GM18517 (cell line): ENCODE measurements at regions not wholly inside any gene's neighbourhood (a gene's known extent, or its start where the extent isn't known, plus 50 kb on each side); places are given as distances from the start of the nearest gene placed in this dataset.
"Not testable (repeated sequence)": the region's sequence is repeated elsewhere in the genome, so short reads cannot be mapped to it uniquely, and the experiment has no call there.

Experiments used
- ATAC-seq: cut with Tn5 transposase; IDR thresholded peaks from one replicate; pipeline ENCODE4 v1.9.1; 2021; ENCODE audit warnings: mild to moderate bottlenecking, moderate library complexity; ENCODE audit not compliant: unreplicated experiment

- ATAC-seq: not testable (repeated sequence)
Measured at GRCh38 chr4:189551931-189552670, 388.6 kb upstream of the FRG1 start.

GRCh38 chr4:189560605-189561004, 380.1 kb upstream of the FRG1 start:
- not testable (repeated sequence) for ATAC-seq

- ATAC-seq: not testable (repeated sequence)
Measured at GRCh38 chr4:189563751-189564150, 376.9 kb upstream of the FRG1 start.

- ATAC-seq: not testable (repeated sequence)
Measured at GRCh38 chr4:189566271-189566670, 374.4 kb upstream of the FRG1 start.

- ATAC-seq: not testable (repeated sequence)
Measured at GRCh38 chr4:189566900-189567299, 373.8 kb upstream of the FRG1 start.

- not testable (repeated sequence) for ATAC-seq
Measured at GRCh38 chr4:189579645-189580044, 361.0 kb upstream of the FRG1 start.

GRCh38 chr4:189586908-189587632, 353.6 kb upstream of the FRG1 start:
- not testable (repeated sequence) for ATAC-seq

- not testable (repeated sequence) for ATAC-seq
Measured at GRCh38 chr4:189589201-189589600, 351.5 kb upstream of the FRG1 start.

- no peak for ATAC-seq
Measured at GRCh38 chr4:189592890-189593289, 347.8 kb upstream of the FRG1 start.

- ATAC-seq: no peak
Measured at GRCh38 chr4:189597341-189597740, 343.3 kb upstream of the FRG1 start.

GRCh38 chr4:189600264-189600663, 340.4 kb upstream of the FRG1 start:
- no peak for ATAC-seq

- ATAC-seq: no peak
Measured at GRCh38 chr4:189600718-189601435, 339.8 kb upstream of the FRG1 start.

GRCh38 chr4:189602827-189603226, 337.8 kb upstream of the FRG1 start:
- not testable (repeated sequence) for ATAC-seq

GRCh38 chr4:189610571-189610970, 330.1 kb upstream of the FRG1 start:
- not testable (repeated sequence) for ATAC-seq

GRCh38 chr4:189613207-189613606, 327.5 kb upstream of the FRG1 start:
- ATAC-seq: no peak

GRCh38 chr4:189615217-189615663, 325.4 kb upstream of the FRG1 start:
- ATAC-seq: no peak

GRCh38 chr4:189617741-189618140, 322.9 kb upstream of the FRG1 start:
- ATAC-seq: not testable (repeated sequence)

- not testable (repeated sequence) for ATAC-seq
Measured at GRCh38 chr4:189619441-189620250, 321.0 kb upstream of the FRG1 start.

- ATAC-seq: not testable (repeated sequence)
Measured at GRCh38 chr4:189622574-189622973, 318.1 kb upstream of the FRG1 start.

GRCh38 chr4:189627041-189627440, 313.6 kb upstream of the FRG1 start:
- not testable (repeated sequence) for ATAC-seq
